Inflammatory macrophage (primary cell): ENCODE measurements at regions not wholly inside any gene's neighbourhood (a gene's known extent, or its start where the extent isn't known, plus 50 kb on each side); places are given as distances from the start of the nearest gene placed in this dataset.

Experiments
- DNase-seq, 2 donors: peaks; one replicate each; pipeline ENCODE4 v3.0.0-alpha.2; 2020 to 2022

GRCh38 chr13:103351035-103351828 is 285.0 kb upstream of the SLC10A2 start:
- no peak for DNase-seq

- no peak for DNase-seq
These were observed 283.9 kb upstream of the SLC10A2 start for GRCh38 chr13:103350147-103350546.

- no peak for DNase-seq
These were observed 283.2 kb upstream of the SLC10A2 start for GRCh38 chr13:103349211-103349980.

- DNase-seq, result no peak
These were observed 269.0 kb upstream of the SLC10A2 start for GRCh38 chr13:103335241-103335640.

GRCh38 chr13:103331924-103332323 is 265.7 kb upstream of the SLC10A2 start:
- no peak for DNase-seq

GRCh38 chr13:103328899-103329298 is 262.7 kb upstream of the SLC10A2 start:
- no peak for DNase-seq

- no peak for DNase-seq
These were observed 260.1 kb upstream of the SLC10A2 start for GRCh38 chr13:103326326-103326725.

GRCh38 chr13:103325672-103326071 is 259.5 kb upstream of the SLC10A2 start:
- no peak for DNase-seq

GRCh38 chr13:103324641-103325040 is 258.4 kb upstream of the SLC10A2 start:
- no peak for DNase-seq

- DNase-seq, result no peak
These were observed 249.5 kb upstream of the SLC10A2 start for GRCh38 chr13:103315711-103316110.

- DNase-seq, result no peak
These were observed 246.2 kb upstream of the SLC10A2 start for GRCh38 chr13:103312467-103312866.

GRCh38 chr13:103308667-103309066 is 242.4 kb upstream of the SLC10A2 start:
- DNase-seq, result no peak

GRCh38 chr13:103306163-103306562 is 239.9 kb upstream of the SLC10A2 start:
- no peak for DNase-seq

- no peak for DNase-seq
These were observed 236.9 kb upstream of the SLC10A2 start for GRCh38 chr13:103303078-103303651.

GRCh38 chr13:103302676-103303075 is 236.5 kb upstream of the SLC10A2 start:
- DNase-seq, result no peak

- DNase-seq, result no peak
These were observed 232.9 kb upstream of the SLC10A2 start for GRCh38 chr13:103299079-103299478.

- DNase-seq, result no peak
These were observed 230.9 kb upstream of the SLC10A2 start for GRCh38 chr13:103297083-103297482.

GRCh38 chr13:103291798-103292572 is 225.8 kb upstream of the SLC10A2 start:
- DNase-seq, result no peak

GRCh38 chr13:103291226-103291625 is 225.0 kb upstream of the SLC10A2 start:
- no peak for DNase-seq

GRCh38 chr13:103289681-103290080 is 223.5 kb upstream of the SLC10A2 start:
- DNase-seq, result no peak

- no peak for DNase-seq
These were observed 221.9 kb upstream of the SLC10A2 start for GRCh38 chr13:103288114-103288513.

- no peak for DNase-seq
These were observed 221.4 kb upstream of the SLC10A2 start for GRCh38 chr13:103287659-103288058.

- no peak for DNase-seq
These were observed 218.2 kb upstream of the SLC10A2 start for GRCh38 chr13:103284466-103284865.
